ENCODE measurements at regions not wholly inside any gene's neighbourhood (a gene's known extent, or its start where the extent isn't known, plus 50 kb on each side); places are given as distances from the start of the nearest gene placed in this dataset.

DNA sequence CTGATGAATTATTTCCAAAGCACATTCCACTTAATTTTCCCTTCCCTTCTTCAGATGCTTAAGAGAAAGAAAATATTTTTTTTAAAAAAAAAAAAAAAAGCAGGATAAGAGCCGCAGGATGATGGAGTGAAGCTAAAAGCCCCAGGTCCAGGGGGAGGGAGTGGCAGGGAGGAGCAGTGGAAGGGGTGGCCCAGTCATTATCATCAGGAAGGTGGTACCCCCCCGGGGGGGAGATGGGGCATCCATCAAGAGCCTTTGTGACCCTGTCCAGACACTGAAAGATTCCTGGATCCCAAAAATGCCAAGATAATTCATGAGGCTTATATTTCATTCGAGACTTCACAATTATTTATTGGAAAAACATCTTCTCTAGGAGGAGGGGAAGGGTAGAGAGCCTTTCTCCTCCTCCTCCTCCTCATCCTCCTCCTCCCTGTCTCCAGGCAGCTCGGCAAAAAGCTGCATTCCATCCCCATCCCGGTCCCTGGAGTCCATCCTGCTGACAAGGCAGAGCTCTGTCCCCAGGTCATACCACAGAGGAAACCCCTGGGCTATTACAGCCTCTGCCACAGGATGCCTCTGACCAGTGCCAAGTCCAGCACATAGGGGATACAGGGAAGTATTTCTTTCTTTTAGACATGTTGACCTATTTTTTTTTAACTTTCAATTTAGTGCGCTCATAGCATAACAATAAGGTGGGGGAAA lies 125.3 kb downstream of the TWIST2 start:
- TF ChIP-seq, protein P1, sequence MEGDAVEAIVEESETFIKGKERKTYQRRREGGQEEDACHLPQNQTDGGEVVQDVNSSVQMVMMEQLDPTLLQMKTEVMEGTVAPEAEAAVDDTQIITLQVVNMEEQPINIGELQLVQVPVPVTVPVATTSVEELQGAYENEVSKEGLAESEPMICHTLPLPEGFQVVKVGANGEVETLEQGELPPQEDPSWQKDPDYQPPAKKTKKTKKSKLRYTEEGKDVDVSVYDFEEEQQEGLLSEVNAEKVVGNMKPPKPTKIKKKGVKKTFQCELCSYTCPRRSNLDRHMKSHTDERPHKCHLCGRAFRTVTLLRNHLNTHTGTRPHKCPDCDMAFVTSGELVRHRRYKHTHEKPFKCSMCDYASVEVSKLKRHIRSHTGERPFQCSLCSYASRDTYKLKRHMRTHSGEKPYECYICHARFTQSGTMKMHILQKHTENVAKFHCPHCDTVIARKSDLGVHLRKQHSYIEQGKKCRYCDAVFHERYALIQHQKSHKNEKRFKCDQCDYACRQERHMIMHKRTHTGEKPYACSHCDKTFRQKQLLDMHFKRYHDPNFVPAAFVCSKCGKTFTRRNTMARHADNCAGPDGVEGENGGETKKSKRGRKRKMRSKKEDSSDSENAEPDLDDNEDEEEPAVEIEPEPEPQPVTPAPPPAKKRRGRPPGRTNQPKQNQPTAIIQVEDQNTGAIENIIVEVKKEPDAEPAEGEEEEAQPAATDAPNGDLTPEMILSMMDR (IDR thresholded peaks at IDR 0.05; ENCODE audit: low read depth, low read length, missing input control): no peak
- TF ChIP-seq, protein P2, sequence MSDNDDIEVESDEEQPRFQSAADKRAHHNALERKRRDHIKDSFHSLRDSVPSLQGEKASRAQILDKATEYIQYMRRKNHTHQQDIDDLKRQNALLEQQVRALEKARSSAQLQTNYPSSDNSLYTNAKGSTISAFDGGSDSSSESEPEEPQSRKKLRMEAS (IDR thresholded peaks at IDR 0.05): no peak
- TF ChIP-seq TAF1 (conservative IDR thresholded peaks at IDR 0.05) (no peak), RAD21 (IDR thresholded peaks at IDR 0.05) (no peak), FOXA1 (IDR thresholded peaks at IDR 0.05) (no peak), SP1 (IDR thresholded peaks at IDR 0.05) (no peak), HNF4G (IDR thresholded peaks at IDR 0.05) (no peak), YY1 (IDR thresholded peaks at IDR 0.05) (no peak), GABPA (IDR thresholded peaks at IDR 0.05 in 1 of 2, conservative IDR thresholded peaks at IDR 0.05 in 1 of 2) (no peak)
- TF ChIP-seq, protein P3, sequence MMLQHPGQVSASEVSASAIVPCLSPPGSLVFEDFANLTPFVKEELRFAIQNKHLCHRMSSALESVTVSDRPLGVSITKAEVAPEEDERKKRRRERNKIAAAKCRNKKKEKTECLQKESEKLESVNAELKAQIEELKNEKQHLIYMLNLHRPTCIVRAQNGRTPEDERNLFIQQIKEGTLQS (IDR thresholded peaks at IDR 0.05): no peak
- TF ChIP-seq, protein P4, sequence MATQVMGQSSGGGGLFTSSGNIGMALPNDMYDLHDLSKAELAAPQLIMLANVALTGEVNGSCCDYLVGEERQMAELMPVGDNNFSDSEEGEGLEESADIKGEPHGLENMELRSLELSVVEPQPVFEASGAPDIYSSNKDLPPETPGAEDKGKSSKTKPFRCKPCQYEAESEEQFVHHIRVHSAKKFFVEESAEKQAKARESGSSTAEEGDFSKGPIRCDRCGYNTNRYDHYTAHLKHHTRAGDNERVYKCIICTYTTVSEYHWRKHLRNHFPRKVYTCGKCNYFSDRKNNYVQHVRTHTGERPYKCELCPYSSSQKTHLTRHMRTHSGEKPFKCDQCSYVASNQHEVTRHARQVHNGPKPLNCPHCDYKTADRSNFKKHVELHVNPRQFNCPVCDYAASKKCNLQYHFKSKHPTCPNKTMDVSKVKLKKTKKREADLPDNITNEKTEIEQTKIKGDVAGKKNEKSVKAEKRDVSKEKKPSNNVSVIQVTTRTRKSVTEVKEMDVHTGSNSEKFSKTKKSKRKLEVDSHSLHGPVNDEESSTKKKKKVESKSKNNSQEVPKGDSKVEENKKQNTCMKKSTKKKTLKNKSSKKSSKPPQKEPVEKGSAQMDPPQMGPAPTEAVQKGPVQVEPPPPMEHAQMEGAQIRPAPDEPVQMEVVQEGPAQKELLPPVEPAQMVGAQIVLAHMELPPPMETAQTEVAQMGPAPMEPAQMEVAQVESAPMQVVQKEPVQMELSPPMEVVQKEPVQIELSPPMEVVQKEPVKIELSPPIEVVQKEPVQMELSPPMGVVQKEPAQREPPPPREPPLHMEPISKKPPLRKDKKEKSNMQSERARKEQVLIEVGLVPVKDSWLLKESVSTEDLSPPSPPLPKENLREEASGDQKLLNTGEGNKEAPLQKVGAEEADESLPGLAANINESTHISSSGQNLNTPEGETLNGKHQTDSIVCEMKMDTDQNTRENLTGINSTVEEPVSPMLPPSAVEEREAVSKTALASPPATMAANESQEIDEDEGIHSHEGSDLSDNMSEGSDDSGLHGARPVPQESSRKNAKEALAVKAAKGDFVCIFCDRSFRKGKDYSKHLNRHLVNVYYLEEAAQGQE (IDR thresholded peaks at IDR 0.05): no peak
